GM18507 (cell line): ENCODE measurements at regions not wholly inside any gene's neighbourhood (a gene's known extent, or its start where the extent isn't known, plus 50 kb on each side); places are given as distances from the start of the nearest gene placed in this dataset.

Source experiments
- DNase-seq: peaks from one replicate; pipeline ENCODE4 v3.0.0; 2011; ENCODE audit warnings: low read depth; ENCODE audit not compliant: insufficient read length; ENCODE audit errors: extremely low spot score
- FAIRE-seq: peaks from 2 replicates; lab custom pipeline; 2011; peaks lifted over from hg19 to GRCh38; lab: Jason Lieb, UNC

- DNase-seq (no peak), FAIRE-seq (no peak)
These were observed 686.1 kb downstream of the KCNJ3 start for GRCh38 chr2:155384555-155385123.

DNA sequence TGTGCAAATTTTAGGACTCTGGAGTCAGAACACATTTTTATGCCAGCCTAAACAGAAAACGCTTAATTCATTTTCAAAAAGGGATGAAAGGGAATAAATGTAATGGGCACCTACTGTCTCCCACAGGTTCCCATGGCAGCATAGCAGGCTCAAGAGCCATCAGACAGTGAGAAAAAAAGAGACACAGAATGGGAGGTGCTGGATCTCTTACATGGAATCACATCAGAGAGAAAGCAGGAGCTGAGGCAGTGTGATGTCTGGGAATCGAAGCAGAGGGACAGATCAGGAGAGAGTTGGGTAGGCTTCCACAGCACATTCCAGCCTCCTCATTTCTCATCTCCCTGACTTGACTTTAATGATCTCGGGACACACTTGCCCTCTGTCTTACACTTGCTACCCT lies 684.3 kb downstream of the KCNJ3 start:
- FAIRE-seq = no peak
- DNase-seq = no peak

DNA sequence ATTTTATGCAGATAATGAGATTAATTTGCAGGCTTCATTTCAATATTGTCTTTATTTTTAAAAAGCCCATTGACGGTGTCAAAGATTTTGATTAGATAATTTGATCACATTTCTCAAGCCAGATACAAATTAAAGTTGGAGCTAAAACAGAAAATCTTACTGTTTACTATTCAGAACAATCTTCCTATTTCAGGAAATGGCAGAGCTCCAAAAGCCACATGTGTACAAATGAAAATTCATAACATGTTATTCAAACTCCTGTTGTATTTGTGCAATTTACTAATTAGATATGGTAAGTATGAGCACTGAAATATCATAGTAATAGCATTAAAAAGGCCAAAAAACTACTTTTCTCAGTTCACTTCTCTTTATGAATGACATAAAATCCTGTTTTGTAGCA lies 682.9 kb downstream of the KCNJ3 start:
- no peak for DNase-seq
- FAIRE-seq = no peak

- FAIRE-seq (no peak), DNase-seq (no peak)
These were observed 681.0 kb downstream of the KCNJ3 start for GRCh38 chr2:155379494-155379893.

DNA sequence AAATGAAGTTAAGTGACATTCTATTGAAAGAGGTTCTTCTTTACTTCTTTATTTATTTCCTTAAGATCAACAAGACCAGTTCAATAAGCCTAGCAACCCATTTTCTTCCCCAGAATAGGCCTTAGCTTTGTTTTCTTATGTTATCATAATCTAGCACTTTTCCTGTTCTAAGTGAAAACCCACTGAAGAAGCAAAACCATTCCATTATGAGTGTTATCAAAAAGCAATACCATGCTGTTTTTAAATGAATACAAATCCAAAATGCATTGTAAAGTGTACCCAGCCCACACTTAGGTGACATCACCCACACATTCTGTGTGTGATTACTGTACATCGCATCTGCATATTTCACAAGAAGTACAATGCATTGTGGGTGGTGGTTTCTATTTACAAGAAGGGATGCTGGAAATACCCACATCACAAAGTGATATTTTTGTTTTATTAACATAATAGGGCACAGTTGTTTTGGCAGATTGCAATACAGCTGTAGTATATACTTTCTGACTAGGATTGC lies 679.5 kb downstream of the KCNJ3 start:
- DNase-seq (no peak), FAIRE-seq (no peak)

- no peak for DNase-seq
- no peak for FAIRE-seq
These were observed 678.8 kb downstream of the KCNJ3 start for GRCh38 chr2:155377266-155377680.

DNA sequence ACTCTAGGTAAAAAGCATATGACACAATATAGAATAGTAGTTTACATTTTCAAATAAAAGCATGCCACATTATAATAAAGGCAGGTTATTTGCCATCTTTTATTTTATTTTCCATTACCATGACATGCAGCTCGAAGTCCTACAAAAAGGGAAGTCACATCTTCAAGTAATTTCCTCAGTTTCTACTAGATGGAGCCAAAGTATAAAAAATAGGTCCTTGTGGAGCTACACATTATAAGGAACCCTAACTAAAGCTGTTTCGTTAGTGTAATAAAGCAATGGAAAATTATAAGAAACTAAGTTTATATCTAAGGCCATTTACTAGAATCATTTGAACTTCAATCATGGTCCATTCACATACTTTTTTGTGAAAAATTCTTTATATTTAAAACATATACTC lies 674.5 kb downstream of the KCNJ3 start:
- DNase-seq = no peak

DNA sequence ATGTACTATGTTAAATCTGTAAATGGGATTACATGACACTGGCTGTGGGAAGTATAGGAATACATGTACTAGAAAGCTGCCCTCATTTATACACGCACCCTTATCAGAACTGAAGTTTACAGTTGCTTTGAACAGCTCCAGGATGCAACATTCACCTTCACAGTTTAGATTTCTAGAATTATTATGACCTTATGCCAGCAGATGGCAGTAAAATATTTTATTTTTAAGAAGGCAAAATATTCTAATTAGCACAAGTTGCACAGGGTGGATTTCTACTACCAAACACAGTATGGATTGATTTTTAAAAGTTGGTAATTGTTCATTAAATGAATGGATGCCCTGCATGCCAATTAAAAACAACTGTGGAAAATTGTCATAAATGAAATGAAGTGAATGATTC lies 670.4 kb downstream of the KCNJ3 start:
- no peak for FAIRE-seq
- no peak for DNase-seq

More for the DNA sequence above, 674.5 kb downstream of the KCNJ3 start:
- no peak for FAIRE-seq

- DNase-seq = no peak
- no peak for FAIRE-seq
These were observed 666.3 kb downstream of the KCNJ3 start for GRCh38 chr2:155364766-155365165.

- no peak for DNase-seq
- no peak for FAIRE-seq
These were observed 664.9 kb downstream of the KCNJ3 start for GRCh38 chr2:155363349-155363888.

DNA sequence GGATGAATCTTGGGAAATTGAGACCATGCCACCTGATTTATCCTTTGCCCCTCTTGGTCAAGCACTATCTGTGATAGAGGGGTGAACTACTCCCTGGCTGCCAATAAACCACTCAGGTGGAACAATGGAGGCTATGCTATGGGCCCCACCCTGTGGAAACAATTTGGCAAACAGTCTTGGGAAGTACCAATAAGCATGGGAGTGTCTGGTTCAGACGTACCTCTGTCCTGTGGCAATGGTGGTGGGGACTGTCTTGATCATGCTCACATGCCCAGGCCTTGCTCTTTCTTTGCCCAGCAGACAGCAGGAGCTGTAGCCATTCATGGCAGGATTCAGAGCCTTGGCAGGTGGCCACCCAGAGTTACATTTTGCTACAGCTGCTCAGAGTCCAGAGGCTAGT lies 658.7 kb downstream of the KCNJ3 start:
- DNase-seq (no peak), FAIRE-seq (no peak)

DNA sequence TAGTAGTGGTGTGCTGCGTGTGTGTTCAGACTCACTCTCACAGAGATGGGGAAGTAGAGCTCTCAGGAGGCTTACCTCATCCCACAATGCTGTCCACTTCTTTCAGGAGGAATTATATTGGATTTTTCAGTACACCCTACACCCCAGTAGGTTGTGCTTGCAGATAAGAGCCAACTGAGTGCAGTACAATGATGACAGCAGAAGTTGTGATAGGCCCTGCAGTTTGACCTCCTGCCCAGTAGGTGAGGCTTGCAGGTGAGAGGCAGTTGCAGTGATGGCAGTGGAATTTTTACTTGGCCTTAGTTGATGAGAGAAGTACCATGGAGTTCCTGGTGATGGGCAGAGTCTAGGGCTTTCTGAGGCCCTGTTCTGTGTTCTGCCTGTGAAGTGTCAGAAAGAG lies 657.8 kb downstream of the KCNJ3 start:
- DNase-seq (no peak), FAIRE-seq (no peak)

GRCh38 chr2:155350783-155351580 lies 652.5 kb downstream of the KCNJ3 start:
- DNase-seq (no peak), FAIRE-seq (no peak)

- DNase-seq (no peak), FAIRE-seq (no peak)
These were observed 633.5 kb downstream of the KCNJ3 start for GRCh38 chr2:155332016-155332415.

- FAIRE-seq = no peak
- DNase-seq = no peak
These were observed 621.7 kb downstream of the KCNJ3 start for GRCh38 chr2:155320236-155320635.

- DNase-seq (no peak), FAIRE-seq (no peak)
These were observed 620.2 kb downstream of the KCNJ3 start for GRCh38 chr2:155318710-155319109.

DNA sequence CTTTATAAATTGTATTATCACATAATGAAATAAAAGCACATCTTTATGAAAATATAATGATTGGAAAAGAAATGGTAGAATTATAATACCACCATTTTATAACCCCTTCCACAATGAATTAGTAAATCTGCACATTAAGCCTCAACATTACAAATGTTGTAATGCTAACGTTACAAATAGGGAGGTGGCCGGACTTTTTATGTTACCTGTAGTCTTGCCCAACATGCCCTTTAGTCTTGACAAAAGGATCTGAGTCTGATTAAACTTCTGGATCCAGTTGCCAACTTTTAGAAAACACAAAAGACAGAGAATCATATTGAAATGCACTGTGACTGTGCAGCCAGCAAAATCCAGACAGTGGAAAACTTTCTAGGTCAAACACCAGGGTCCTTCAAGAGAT lies 617.3 kb downstream of the KCNJ3 start:
- FAIRE-seq = no peak
- no peak for DNase-seq

DNA sequence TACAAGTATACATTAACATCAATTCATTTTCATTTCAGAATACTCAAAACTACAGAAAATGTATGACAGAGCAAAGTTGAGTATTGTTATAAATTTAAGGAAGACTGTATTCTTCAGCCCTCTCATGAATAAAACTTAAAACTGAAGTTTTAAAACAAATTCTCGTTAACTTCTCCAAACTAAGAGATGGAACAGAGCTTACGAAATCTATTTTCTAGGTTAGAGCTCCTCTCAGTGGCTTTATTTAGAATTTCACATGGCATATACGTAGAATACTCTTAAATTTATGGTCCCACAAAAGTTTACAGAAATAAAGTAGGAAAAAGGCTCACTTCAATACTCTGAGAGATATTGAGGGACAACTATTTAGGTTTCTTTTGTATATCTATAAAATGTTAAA lies 612.1 kb downstream of the KCNJ3 start:
- FAIRE-seq (no peak), DNase-seq (no peak)

DNA sequence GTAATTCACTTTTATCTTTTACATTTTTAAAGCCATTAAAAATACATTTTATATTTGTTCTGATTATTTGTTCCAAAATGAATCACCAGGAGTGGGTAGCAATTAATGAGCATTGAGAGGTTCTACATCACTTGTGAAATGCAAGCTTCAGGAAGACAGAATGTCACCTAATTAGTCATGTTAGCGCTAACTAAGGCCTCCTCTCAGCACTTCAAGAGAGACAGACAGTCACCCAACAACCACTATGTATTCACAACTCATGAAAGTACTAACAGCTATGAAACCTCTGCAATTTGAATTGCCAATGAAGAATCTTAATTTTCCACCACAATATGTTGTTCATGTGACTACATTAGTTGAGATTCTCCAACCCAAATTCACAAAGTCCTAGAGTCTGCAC lies 611.0 kb downstream of the KCNJ3 start:
- FAIRE-seq = no peak
- no peak for DNase-seq

DNA sequence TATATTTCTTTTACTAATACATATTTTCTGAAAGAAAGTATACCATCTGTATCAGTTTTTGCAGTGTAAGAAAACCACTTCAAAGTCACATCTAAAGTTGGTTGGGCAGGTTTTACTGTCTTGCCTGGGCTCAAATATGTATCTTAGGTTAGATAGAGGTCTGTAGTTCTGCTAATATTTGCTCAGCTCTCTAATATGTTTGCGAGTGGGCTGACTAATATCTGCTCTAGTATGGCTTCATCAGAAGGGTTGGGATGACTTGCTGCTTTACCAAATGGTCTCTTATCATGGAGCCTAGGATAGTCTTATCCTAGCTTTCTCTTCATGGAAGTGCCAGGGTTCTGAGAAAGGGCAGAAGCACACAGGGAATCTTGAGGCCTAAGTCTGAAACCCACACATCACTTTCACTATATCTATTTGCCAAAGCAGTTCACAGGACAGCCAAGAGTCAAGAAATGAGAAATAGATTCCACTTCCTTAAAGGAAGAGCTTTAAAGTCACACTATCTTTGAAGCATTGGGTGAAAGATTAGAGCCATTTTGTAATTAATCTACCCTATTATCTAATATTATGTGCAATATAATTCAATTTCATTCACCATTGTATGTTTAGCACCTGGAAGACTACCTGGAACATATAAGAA lies 610.0 kb downstream of the KCNJ3 start:
- FAIRE-seq = no peak
- DNase-seq = no peak
